ENCODE measurements at regions not wholly inside any gene's neighbourhood (a gene's known extent, or its start where the extent isn't known, plus 50 kb on each side); places are given as distances from the start of the nearest gene placed in this dataset.

DNA sequence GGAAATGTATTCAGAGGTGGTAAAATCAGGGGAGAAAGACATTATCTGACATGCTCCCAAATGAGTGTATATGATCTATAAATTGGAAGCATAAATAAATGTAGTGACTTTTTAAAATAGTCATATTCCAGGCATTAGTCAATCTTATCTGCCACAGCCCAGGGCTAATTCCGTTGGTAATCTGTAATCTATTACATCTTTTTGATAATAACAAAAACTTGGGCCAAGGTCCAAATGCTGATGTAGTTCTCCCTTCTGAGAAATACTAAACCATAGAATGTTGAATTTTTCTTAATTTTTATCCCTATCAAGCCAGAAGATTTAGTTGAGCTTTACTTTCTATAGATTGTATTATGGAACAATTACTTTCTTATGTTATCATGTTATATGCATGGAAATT lies 1279.8 kb downstream of the EPHA7 start:
- Histone ChIP-seq H3K4me1 (no peaks in the 10 kb centered on the region), H3K27me3 (no peaks in the 10 kb centered on the region), H3K27ac (no peak overlapping the region), H3K9me3 (no peaks in the 10 kb centered on the region), H3K36me3 (no peaks in the 10 kb centered on the region), H3K4me3 (no peak overlapping the region)
- WGBS, 2 donors, result 8 to 9% methylated on average over 1 of the region's 1 CpG
- no peak for DNase-seq
- intact Hi-C loops (cut with DNase I), result no loop called here
- no peak for FAIRE-seq
- no peak for ATAC-seq
- TF ChIP-seq, protein P1, sequence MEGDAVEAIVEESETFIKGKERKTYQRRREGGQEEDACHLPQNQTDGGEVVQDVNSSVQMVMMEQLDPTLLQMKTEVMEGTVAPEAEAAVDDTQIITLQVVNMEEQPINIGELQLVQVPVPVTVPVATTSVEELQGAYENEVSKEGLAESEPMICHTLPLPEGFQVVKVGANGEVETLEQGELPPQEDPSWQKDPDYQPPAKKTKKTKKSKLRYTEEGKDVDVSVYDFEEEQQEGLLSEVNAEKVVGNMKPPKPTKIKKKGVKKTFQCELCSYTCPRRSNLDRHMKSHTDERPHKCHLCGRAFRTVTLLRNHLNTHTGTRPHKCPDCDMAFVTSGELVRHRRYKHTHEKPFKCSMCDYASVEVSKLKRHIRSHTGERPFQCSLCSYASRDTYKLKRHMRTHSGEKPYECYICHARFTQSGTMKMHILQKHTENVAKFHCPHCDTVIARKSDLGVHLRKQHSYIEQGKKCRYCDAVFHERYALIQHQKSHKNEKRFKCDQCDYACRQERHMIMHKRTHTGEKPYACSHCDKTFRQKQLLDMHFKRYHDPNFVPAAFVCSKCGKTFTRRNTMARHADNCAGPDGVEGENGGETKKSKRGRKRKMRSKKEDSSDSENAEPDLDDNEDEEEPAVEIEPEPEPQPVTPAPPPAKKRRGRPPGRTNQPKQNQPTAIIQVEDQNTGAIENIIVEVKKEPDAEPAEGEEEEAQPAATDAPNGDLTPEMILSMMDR (IDR thresholded peaks at IDR 0.05), result no peak

- Histone ChIP-seq H3K4me3 (no peak overlapping the region), H3K9me3 (no peaks in the 10 kb centered on the region), H3K27me3 (no peaks in the 10 kb centered on the region), H3K36me3 (no peaks in the 10 kb centered on the region), H3K4me1 (no peaks in the 10 kb centered on the region), H3K27ac (no peak overlapping the region)
- no peak for FAIRE-seq
- 32 to 38% methylated on average over 2 of the region's 2 CpGs for WGBS, 2 donors
- TF ChIP-seq, protein P1 (IDR thresholded peaks at IDR 0.05), result no peak
- intact Hi-C loops (cut with DNase I), result no loop called here
- ATAC-seq, result no peak
- no peak for DNase-seq
These were observed 1286.4 kb downstream of the EPHA7 start for GRCh38 chr6:92132957-92133356.

DNA sequence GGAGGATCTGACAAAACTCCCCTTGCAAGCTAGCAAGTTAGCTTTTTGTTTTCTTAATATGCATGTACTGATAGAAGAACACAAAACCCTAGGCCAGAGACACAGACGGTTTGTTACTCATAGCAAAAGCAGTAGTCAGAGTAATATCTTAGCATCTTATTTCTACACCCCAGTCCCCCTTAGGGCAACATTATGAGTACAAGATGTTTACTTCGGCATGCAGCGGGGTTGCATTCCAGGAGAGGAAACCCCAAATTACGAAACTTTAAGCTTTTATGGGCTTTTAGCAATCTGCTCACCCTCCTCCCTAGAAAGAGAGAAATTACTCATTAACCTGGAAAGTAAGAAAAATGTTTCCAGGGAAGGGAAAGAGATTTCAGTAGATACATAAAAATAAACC lies 1286.9 kb downstream of the EPHA7 start:
- H3K4me1 ChIP-seq, result no peaks in the 10 kb centered on the region
- DNase-seq, result no peak
- no peak for ATAC-seq
- H3K4me3 ChIP-seq, result no peak overlapping the region
- no peaks in the 10 kb centered on the region for H3K9me3 ChIP-seq
- H3K27ac ChIP-seq, result no peak overlapping the region
- intact Hi-C loops (cut with DNase I), result no loop called here
- 41 to 61% methylated on average over 4 of the region's 4 CpGs for WGBS, 2 donors
- TF ChIP-seq, protein P1 (IDR thresholded peaks at IDR 0.05), result no peak
- no peak for FAIRE-seq
- H3K27me3 ChIP-seq, result no peaks in the 10 kb centered on the region
- H3K36me3 ChIP-seq, result no peaks in the 10 kb centered on the region

GRCh38 chr6:92130944-92131343 lies 1288.4 kb downstream of the EPHA7 start:
- Histone ChIP-seq H3K27ac (no peak overlapping the region), H3K9me3 (no peaks in the 10 kb centered on the region), H3K4me1 (no peaks in the 10 kb centered on the region), H3K27me3 (no peaks in the 10 kb centered on the region), H3K4me3 (no peak overlapping the region), H3K36me3 (no peaks in the 10 kb centered on the region)
- 21 to 28% methylated on average over 2 of the region's 2 CpGs for whole genome bisulfite sequencing, 2 donors
- no peak for ATAC-seq
- no peak for DNase-seq
- no peak for FAIRE-seq
- TF ChIP-seq, protein P1 (IDR thresholded peaks at IDR 0.05), result no peak
- intact Hi-C loops (cut with DNase I), result no loop called here

DNA sequence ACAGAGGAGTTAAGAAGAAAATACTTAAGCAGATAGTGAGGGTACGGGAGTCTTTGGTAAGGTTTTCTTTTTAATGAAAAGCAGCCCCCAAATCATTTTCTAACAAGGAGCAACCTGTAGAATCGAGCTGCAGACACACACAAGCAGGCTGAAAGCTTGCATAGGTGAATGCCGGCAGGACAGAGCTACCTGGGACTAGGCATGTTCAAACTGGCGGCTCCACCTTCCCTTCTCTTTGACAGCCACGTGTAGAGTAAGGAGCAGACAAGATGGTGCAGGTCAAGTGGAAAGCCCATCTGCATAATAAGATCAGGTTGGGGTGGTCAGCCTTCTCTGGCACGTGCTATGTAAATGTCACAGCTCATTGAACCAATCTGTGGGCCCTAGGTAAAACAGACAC lies 1292.4 kb downstream of the EPHA7 start:
- FAIRE-seq (no peak), ATAC-seq (no peak), DNase-seq (no peak)
- H3K4me3 ChIP-seq, result no peak overlapping the region
- no peak overlapping the region for H3K27ac ChIP-seq
- no peaks in the 10 kb centered on the region for H3K4me1 ChIP-seq
- no peaks in the 10 kb centered on the region for H3K36me3 ChIP-seq
- H3K9me3 ChIP-seq, result no peaks in the 10 kb centered on the region
- intact Hi-C loops (cut with DNase I), result no loop called here
- TF ChIP-seq, protein P1 (IDR thresholded peaks at IDR 0.05), result no peak
- no peaks in the 10 kb centered on the region for H3K27me3 ChIP-seq
- WGBS, 2 donors, result 51 to 72% methylated on average over 6 of the region's 6 CpGs
